CD1c-positive myeloid dendritic cell (primary cell): ENCODE measurements at regions not wholly inside any gene's neighbourhood (a gene's known extent, or its start where the extent isn't known, plus 50 kb on each side); places are given as distances from the start of the nearest gene placed in this dataset.
"Not testable (repeated sequence)": the region's sequence is repeated elsewhere in the genome, so short reads cannot be mapped to it uniquely, and the experiment has no call there.

Source experiments
- DNase-seq: peaks from one replicate; pipeline ENCODE4 v3.0.0-alpha.2; 2016; ENCODE audit errors: extremely low spot score

DNA sequence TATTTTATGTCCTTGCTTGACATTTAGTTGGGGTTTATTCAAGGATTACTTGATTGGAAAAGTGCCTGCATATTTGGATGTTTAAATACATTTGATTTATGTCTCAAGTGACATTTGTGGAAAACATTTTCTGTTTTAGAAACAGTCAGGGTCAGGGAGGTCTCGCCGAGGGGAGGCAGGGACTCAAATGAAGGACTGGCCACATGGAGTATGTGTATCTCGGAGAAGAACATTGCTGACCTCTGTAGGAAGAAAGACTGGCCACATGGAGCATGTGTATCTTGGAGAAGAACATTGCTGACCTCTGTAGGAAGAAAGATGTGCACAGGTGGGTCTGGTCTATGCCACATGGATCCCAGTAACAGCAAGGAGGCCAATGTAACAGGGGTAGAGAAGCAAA lies 233.6 kb downstream of the TRIML1 start:
- DNase-seq: no peak

DNA sequence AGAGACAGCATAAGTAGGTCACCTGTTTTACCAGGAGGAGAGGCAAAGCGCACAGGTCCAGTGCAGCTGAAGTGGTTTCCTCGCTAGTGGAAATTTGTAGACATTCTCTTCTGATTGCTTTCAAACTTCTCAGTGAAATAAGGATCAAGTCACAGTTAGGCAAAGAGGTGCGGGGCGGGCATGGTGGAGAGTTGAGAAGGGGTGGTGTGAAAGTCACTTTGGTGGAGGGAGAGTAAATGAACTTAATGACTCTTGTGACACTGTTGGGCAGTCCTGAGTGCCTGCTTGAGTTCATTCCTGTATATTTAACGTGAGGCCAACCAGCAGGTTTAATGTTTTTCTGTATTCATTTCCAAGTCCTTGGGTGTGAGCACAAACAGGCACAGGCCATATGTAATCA lies 235.6 kb downstream of the TRIML1 start:
- DNase-seq: no peak

- no peak for DNase-seq
Observed at GRCh38 chr4:188377816-188378215, 238.6 kb downstream of the TRIML1 start.

- DNase-seq: no peak
Observed at GRCh38 chr4:188383180-188383579, 243.9 kb downstream of the TRIML1 start.

DNA sequence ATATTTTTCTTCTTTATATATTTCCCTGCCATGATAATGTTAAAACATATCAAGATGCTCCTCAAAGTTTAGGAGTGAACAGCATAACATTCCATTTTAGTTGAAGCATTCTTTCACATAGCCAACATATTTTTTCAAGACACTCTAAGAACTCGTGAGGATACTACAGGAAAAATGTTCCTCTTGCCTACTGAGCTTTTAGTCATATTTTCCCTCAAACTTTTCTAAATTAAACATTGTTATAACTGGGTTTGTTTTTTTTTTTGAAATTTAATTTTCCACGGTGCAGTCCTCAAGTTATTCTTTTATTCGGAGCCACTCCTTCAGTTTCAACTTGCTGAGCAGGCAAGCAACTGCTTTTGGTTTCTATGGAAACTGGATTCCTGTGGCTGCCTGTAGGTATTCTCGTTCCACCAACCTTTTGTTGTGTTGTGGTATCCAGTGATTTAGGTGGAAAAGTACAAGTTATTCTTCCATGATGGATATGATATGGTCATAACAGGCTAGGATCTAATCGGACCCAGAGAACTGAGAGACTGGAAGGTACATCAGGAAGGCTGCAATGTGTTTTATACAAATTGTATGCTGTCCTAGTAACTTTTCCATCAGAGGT lies 248.0 kb downstream of the TRIML1 start:
- DNase-seq: no peak

DNA sequence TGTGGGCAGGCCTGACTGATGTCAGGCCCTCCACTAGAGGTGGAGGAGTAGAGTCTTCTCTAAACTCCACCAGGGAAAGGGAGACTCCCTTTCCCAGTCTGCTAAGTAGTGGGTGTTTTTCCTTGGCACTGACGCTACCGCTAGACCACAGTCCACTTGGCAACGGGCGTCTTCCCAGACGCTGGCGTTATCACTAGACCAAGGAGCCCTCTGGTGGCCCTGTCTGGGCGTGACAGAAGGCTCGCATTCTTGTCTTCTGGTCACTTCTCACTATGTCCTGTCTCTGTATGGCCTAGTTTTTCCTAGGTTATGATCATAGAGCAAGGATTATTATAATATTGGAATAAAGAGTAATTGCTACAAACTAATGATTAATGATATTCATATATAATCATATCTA lies 252.1 kb downstream of the TRIML1 start:
- not testable (repeated sequence) for DNase-seq

- no peak for DNase-seq
Observed at GRCh38 chr4:188396037-188396436, 256.8 kb downstream of the TRIML1 start.

GRCh38 chr4:188399834-188400233 lies 260.6 kb downstream of the TRIML1 start:
- DNase-seq: no peak

DNA sequence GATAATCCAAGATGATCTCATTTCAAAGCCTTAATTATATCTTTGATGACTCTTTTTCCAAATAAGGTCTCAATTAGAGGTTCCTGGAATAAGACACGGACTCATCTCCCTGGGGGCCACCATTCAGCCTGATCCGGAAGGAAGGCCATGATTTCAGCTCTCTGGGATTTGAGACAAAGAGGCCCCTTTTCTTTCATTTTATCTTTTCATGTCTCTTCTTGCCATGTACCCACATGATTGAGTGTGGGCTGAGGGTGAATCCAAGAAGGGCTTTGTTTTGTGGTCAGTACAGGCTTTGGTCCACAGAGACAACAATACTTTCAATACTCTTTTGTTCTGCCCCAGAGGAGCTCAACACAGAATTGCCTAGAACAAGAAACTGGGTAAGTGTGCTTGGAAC lies 261.2 kb downstream of the TRIML1 start:
- no peak for DNase-seq

DNA sequence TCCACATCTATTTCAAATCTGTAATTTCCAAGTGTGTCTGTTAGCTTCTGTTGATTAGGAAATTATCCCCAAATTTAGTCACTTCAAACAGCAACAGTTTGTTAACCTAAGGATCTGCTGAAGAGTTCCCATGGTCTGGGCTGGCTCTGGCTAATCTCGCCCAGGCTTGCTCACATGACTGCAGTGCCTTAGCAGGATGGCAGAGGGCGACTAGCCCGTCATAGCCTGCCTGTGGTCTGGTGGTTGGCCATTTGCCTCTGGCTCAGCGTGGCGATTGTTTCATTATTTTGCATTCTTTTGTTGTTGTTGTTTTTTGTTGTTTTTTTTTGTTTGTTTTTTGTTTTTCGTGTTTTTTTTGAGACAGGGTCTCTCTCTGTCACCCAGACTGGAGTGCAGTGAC lies 264.0 kb downstream of the TRIML1 start:
- DNase-seq: no peak

GRCh38 chr4:188405071-188405835 lies 266.0 kb downstream of the TRIML1 start:
- not testable (repeated sequence) for DNase-seq

- no peak for DNase-seq
Observed at GRCh38 chr4:188408244-188409030, 269.2 kb downstream of the TRIML1 start.

DNA sequence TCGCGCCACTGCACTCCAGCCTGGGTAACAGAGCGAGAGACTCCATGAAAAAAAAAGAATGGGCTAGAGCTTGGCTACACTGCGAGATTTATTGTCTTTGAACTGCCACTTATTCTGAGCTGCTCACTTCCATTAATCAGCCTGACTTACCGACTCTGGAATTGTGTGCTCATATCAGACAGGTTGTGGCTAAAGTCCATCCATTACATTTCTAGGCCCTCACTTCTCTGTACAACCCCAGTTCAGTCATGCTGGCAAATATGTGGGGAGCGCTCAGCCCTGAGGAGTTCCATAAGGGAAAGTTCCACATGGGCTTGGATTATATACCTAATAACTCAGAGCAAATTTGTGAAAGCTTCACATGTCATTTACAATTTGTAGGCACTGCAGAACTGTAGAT lies 270.6 kb downstream of the TRIML1 start:
- DNase-seq: no peak

DNA sequence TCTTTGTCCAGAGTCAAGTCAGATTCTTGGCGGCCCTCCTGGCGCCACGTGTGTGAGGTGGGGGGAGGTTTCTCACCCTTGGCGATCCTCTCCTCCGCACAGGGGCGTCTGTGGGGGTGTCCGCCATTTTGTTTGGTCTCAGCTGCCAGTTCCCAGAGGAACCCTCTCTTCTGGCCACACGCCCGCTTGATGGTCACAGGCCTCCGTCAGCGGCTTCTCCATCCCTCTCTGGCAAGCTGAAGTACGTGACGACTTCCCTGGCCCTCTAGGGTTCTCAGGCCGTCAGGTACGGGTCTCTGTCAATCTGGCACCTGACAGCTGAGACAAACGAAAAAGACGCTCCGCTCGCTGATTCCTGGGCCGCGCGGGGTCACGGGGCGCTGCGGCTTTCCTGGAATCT lies 272.6 kb downstream of the TRIML1 start:
- DNase-seq: no peak

GRCh38 chr4:188412499-188412898 lies 273.3 kb downstream of the TRIML1 start:
- DNase-seq: no peak

DNA sequence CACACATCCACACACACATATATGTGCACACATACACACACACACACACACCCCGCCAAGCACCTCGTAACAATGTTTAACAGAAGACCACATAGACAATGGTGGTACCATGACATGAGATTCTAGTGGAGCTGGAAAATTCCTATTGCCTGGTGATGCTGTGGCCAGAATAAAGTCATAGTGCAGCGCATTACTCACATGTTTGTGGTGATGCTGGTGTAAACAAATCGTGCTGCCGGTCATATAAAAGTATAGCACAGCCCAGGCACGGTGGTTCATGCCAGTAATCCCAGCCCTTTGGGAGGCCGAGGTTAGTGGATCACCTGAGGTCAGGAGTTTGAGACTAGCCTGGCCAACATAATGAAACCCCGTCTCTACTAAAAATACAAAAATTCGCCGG lies 275.2 kb downstream of the TRIML1 start:
- no peak for DNase-seq

DNA sequence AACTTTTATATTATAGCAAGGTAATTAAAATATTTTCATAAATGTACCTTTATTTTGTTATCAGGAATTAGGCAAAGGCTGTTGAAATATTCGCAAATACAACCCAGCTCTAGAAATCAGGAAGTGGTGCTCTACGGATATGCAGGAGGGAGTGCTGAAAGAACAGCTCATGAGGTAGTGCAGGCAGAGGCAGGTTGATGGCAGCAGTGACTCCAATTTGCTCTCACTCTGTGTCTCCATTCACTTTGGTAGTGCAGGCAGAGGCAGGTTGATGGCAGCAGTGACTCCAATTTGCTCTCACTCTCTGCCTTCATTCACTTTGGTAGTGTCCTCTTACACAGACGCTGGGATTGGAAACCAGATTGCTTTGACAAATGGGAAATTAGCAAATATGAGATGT lies 277.9 kb downstream of the TRIML1 start:
- DNase-seq: no peak

DNA sequence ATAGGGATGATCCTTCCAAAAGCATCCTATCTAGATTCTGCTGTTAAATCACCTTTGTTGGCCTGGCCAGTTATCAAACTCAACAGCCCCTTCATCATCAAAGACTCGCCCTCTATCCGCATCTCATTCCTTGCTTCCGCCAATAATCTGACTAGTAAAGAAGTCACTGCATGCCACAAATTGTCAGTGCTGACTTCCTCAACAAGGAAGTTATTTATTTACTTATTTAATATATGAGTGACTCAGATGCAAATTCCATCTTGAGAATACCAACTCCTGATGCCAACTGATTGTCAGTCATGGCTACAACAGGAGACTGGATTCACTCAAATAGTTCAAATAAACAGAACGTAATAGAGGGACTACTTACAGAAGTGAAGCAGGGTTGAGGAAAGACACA lies 283.8 kb downstream of the TRIML1 start:
- no peak for DNase-seq

GRCh38 chr4:188428935-188429334 lies 289.7 kb downstream of the TRIML1 start:
- DNase-seq: no peak

GRCh38 chr4:188429965-188430364 lies 290.7 kb downstream of the TRIML1 start:
- no peak for DNase-seq

DNA sequence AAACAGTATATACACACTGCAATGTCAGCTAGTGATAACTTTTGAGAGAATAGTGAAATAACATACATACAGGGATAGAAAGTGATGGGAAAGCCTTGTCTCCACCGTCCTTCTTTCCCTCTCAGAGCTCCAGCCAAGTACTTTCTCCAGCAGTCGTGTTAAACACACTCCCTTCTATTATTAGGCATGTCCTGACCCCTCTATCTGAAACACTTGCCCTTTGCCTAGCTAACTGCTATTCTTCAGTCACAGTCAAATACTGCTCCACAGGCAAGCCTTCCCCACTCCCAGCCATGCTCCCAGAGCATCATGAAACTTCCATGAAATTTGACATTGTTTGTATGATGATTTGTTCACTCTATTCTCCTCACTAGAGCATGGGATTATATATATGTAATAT lies 291.1 kb downstream of the TRIML1 start:
- no peak for DNase-seq

DNA sequence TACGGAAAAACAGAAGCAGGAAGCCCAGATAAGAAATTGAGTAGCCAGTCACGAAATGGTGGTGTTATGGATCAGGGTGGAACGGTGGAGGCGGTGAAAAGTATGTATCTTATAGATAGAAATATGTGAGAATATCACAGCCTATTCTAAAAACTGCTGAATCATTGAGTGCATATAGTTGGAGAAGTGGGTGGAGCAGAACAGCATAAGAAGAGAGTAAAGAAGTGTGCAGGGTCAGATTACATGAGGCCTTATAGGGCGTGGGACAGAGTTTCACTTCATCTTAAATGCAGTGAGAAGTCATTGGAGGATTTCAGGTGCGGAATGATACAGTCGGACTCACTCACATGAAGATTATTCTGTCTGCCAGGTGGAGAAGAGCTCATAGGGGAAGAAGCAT lies 293.1 kb downstream of the TRIML1 start:
- no peak for DNase-seq

DNA sequence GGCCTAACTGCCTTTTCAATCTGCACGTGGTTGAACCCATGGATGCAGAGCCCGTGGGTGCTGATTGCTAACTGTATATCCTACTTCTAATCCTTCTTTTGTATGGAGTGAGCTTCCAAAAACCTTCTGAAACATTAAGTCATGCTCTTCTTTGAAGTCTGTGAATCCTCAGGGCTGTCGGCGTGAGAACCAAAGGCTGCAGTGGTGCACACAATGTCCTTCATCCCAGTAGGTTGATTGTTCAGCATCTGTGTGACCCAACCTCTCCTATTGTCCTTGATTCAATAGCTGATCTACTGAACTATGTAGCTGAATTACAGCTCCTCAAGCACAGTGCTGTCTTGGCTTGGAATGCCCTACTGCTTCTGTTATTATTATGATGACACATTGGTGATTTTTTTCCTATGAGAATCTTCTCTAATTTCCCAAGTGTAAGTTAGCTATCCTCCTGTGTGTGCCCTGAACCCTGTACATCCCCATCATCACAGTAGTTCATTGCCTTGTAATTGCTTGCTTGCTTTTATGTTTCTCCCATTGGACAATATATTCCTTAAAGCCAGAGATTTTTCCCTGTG lies 294.6 kb downstream of the TRIML1 start:
- DNase-seq: no peak
